ENCODE measurements at regions not wholly inside any gene's neighbourhood (a gene's known extent, or its start where the extent isn't known, plus 50 kb on each side); places are given as distances from the start of the nearest gene placed in this dataset.

- no peak for TF ChIP-seq EP300 (IDR thresholded peaks at IDR 0.05; ENCODE audit: borderline replicate concordance)
- TF ChIP-seq TCF12 (IDR thresholded peaks at IDR 0.05; ENCODE audit: low read depth) = no peak
- TF ChIP-seq CREB1 (IDR thresholded peaks at IDR 0.05; ENCODE audit: low read depth) = no peak
Observed at GRCh38 chr17:71455219-71455618, 665.6 kb upstream of the SOX9 start.
